ENCODE measurements at regions not wholly inside any gene's neighbourhood (a gene's known extent, or its start where the extent isn't known, plus 50 kb on each side); places are given as distances from the start of the nearest gene placed in this dataset.

GRCh38 chr20:50280851-50281655 is 90.4 kb downstream of the CEBPB start:
- TF ChIP-seq EP300 (IDR thresholded peaks at IDR 0.05; ENCODE audit: low read depth) = no peak
- no peak for TF ChIP-seq CTCF (IDR thresholded peaks at IDR 0.05)
- TF ChIP-seq POLR2A (IDR thresholded peaks at IDR 0.05) = no peak
